DND-41 (cell line): ENCODE measurements at regions not wholly inside any gene's neighbourhood (a gene's known extent, or its start where the extent isn't known, plus 50 kb on each side); places are given as distances from the start of the nearest gene placed in this dataset.

Source experiments
- CTCF ChIP-seq: IDR thresholded peaks from 2 replicates; pipeline ENCODE4 v1.5.1; 2012; ENCODE audit warnings: borderline replicate concordance, low read length, moderate library complexity, mild to moderate bottlenecking; ENCODE audit not compliant: poor library complexity, severe bottlenecking; ENCODE audit errors: extremely low read depth
- EZH2 ChIP-seq: IDR thresholded peaks from 3 replicates; pipeline ENCODE4 v1.6.1; 2012; ENCODE audit warnings: borderline replicate concordance, low read depth, mild to moderate bottlenecking, moderate library complexity, low read length, inconsistent platforms; ENCODE audit not compliant: severe bottlenecking

- TF ChIP-seq EZH2 (no peak), CTCF (no peak)
These were observed 206.3 kb downstream of the PCDH17 start for GRCh38 chr13:57837801-57838200.
